ENCODE measurements at regions not wholly inside any gene's neighbourhood (a gene's known extent, or its start where the extent isn't known, plus 50 kb on each side); places are given as distances from the start of the nearest gene placed in this dataset.

- Histone ChIP-seq H3K9me3 (replicated peaks in 1 of 2; ENCODE audit: control insufficient read depth in 1 of 2, insufficient read depth in 1 of 2, low read length in 2 of 2) (no peaks in the 10 kb centered on the region), H4K20me1 (ENCODE audit: insufficient read depth, low read length) (no peaks in the 10 kb centered on the region), H2AFZ (ENCODE audit: insufficient read depth, low read depth, low read length, poor library complexity, severe bottlenecking) (no peak overlapping the region), H3K79me2 (ENCODE audit: insufficient read depth, low read length) (no peaks in the 10 kb centered on the region), H3K9ac (ENCODE audit: insufficient read depth, low read length, poor library complexity, severe bottlenecking) (no peak overlapping the region), H3K27ac (ENCODE audit: low read depth in 1 of 2, low read length in 2 of 2) (no peak overlapping the region), H3K4me1 (ENCODE audit: control insufficient read depth in 1 of 2, insufficient read depth in 2 of 2, low read length in 2 of 2) (no peaks in the 10 kb centered on the region), H3K4me3 (replicated peaks in 1 of 3; ENCODE audit: low read depth in 2 of 3, low read length in 3 of 3) (no peak overlapping the region), H3K36me3 (replicated peaks in 1 of 2; ENCODE audit: control insufficient read depth in 1 of 2, insufficient read depth in 2 of 2, low read length in 2 of 2) (no peaks in the 10 kb centered on the region), H3K27me3 (ENCODE audit: control insufficient read depth in 2 of 2, insufficient read depth in 2 of 2, low read length in 2 of 2) (no peaks in the 10 kb centered on the region), H3K4me2 (replicated peaks; ENCODE audit: extremely low read depth, low read length, poor library complexity, severe bottlenecking) (no peak overlapping the region)
- H3K27ac Mint-ChIP-seq, result no peak overlapping the region
- peaks cover 0 to 1% (median 0%) of the 10 kb centered on the region in 7 donors for H3K9me3 Mint-ChIP-seq
- no peak for DNase-seq
- intact Hi-C loops (cut with micrococcal nuclease), result no loop called here
- no peaks in the 10 kb centered on the region for H3K36me3 Mint-ChIP-seq
- 94% methylated on average over 3 of the region's 9 CpGs for WGBS (ENCODE audit: insufficient coverage)
- TF ChIP-seq CTCF (IDR thresholded peaks at IDR 0.05), result no peak
- H3K4me1 Mint-ChIP-seq, result no peaks in the 10 kb centered on the region
- peaks cover 0 to 3% (median 2%) of the 10 kb centered on the region in 3 donors for H3K27me3 Mint-ChIP-seq (ENCODE audit: low read depth in 3 of 3)
- no peak overlapping the region for H3K4me3 Mint-ChIP-seq
These were observed 155.4 kb upstream of the ANO5 start for GRCh38 chr11:22037505-22037904.

- no peaks in the 10 kb centered on the region for H3K4me1 ChIP-seq (ENCODE audit: control insufficient read depth in 1 of 2, insufficient read depth in 2 of 2, low read length in 2 of 2)
- no peak for TF ChIP-seq CTCF (IDR thresholded peaks at IDR 0.05)
These were observed 151.8 kb upstream of the ANO5 start for GRCh38 chr11:22041039-22041438.

More at GRCh38 chr11:22041039-22041438, 151.8 kb upstream of the ANO5 start:
- Histone ChIP-seq H3K9ac (ENCODE audit: insufficient read depth, low read length, poor library complexity, severe bottlenecking) (no peak overlapping the region), H3K9me3 (replicated peaks in 1 of 2; ENCODE audit: control insufficient read depth in 1 of 2, insufficient read depth in 1 of 2, low read length in 2 of 2) (no peaks in the 10 kb centered on the region), H3K27ac (ENCODE audit: low read depth in 1 of 2, low read length in 2 of 2) (no peak overlapping the region), H3K4me3 (replicated peaks in 1 of 3; ENCODE audit: low read depth in 2 of 3, low read length in 3 of 3) (no peak overlapping the region), H2AFZ (ENCODE audit: insufficient read depth, low read depth, low read length, poor library complexity, severe bottlenecking) (no peak overlapping the region), H3K27me3 (ENCODE audit: control insufficient read depth in 2 of 2, insufficient read depth in 2 of 2, low read length in 2 of 2) (no peaks in the 10 kb centered on the region), H3K36me3 (replicated peaks in 1 of 2; ENCODE audit: control insufficient read depth in 1 of 2, insufficient read depth in 2 of 2, low read length in 2 of 2) (no peaks in the 10 kb centered on the region), H4K20me1 (ENCODE audit: insufficient read depth, low read length) (no peaks in the 10 kb centered on the region), H3K4me2 (replicated peaks; ENCODE audit: extremely low read depth, low read length, poor library complexity, severe bottlenecking) (no peak overlapping the region), H3K79me2 (ENCODE audit: insufficient read depth, low read length) (no peaks in the 10 kb centered on the region)
- H3K36me3 Mint-ChIP-seq, result no peaks in the 10 kb centered on the region
- no peak for DNase-seq
- H3K4me3 Mint-ChIP-seq, result no peak overlapping the region
- H3K27me3 Mint-ChIP-seq (ENCODE audit: low read depth in 3 of 3), result peaks cover 0 to 2% (median 0%) of the 10 kb centered on the region in 3 donors
- H3K4me1 Mint-ChIP-seq, result no peaks in the 10 kb centered on the region
- H3K9me3 Mint-ChIP-seq, result no peaks in the 10 kb centered on the region
- no peak overlapping the region for H3K27ac Mint-ChIP-seq
- no CpG with 5 or more reads among the region's 2 CpGs for WGBS (ENCODE audit: insufficient coverage)
- intact Hi-C loops (cut with micrococcal nuclease), result no loop called here

Measured in CD14-positive monocyte (primary cell).